Left ventricle myocardium inferior (tissue), 1 donor: ENCODE measurements at regions not wholly inside any gene's neighbourhood (a gene's known extent, or its start where the extent isn't known, plus 50 kb on each side); places are given as distances from the start of the nearest gene placed in this dataset.
A peak's percentile ranks its signal among the peaks of the same experiment; 100 is the strongest.

Source experiments
- DNase-seq: peaks from one replicate; pipeline ENCODE4 v3.0.0-alpha.2; 2020
- H3K27ac ChIP-seq: fragments of 200-600 bp; replicated peaks from 2 replicates; pipeline ENCODE4 v1.8.0; 2021
- H3K27me3 ChIP-seq: fragments of 200-600 bp; 2 replicates; pipeline ENCODE4 v1.8.0; 2021; ENCODE audit warnings: low read depth
- H3K36me3 ChIP-seq: fragments of 200-600 bp; 2 replicates; pipeline ENCODE4 v1.8.0; 2021
- H3K4me1 ChIP-seq: fragments of 200-600 bp; 2 replicates; pipeline ENCODE4 v1.8.0; 2021
- H3K4me3 ChIP-seq: fragments of 200-600 bp; 2 replicates; pipeline ENCODE4 v1.8.0; 2021; ENCODE audit warnings: mild to moderate bottlenecking, moderate library complexity
- H3K9me3 ChIP-seq: fragments of 200-600 bp; replicated peaks from 2 replicates; pipeline ENCODE4 v1.8.0; 2021
- CTCF ChIP-seq: fragments of 200-600 bp; IDR thresholded peaks from 2 replicates; pipeline ENCODE4 v1.8.0; 2021; ENCODE audit warnings: antibody characterized with exemption, mild to moderate bottlenecking, borderline replicate concordance
- intact Hi-C: fragments of 100-400 bp; cut with micrococcal nuclease; formaldehyde crosslinking; loops from one replicate; pipeline ENCODE4 v1.11.0; 2022
- donor health status: DM: no; HTN: yes; CAD: no; lungs with severe emphysema.

- H3K27me3 ChIP-seq = no peaks in the 10 kb centered on the region
- H3K36me3 ChIP-seq = no peaks in the 10 kb centered on the region
- H3K4me3 ChIP-seq = no peak overlapping the region
- H3K27ac ChIP-seq = peak overlapping the region; percentile 63
- H3K9me3 ChIP-seq = no peaks in the 10 kb centered on the region
- DNase-seq = peak; percentile 77
- no peak for TF ChIP-seq CTCF
- intact Hi-C loops = no loop called here
- H3K4me1 ChIP-seq = peaks cover 32% of the 10 kb centered on the region
Measured at GRCh38 chr10:29877793-29878491, 181.4 kb downstream of the JCAD start.

- intact Hi-C loops = no loop called here
- H3K27ac ChIP-seq = peak overlapping the region; percentile 25
- TF ChIP-seq CTCF = no peak
- no peak for DNase-seq
- no peaks in the 10 kb centered on the region for H3K9me3 ChIP-seq
- H3K4me3 ChIP-seq = no peak overlapping the region
- H3K4me1 ChIP-seq = peaks cover 32% of the 10 kb centered on the region
- H3K36me3 ChIP-seq = no peaks in the 10 kb centered on the region
- H3K27me3 ChIP-seq = no peaks in the 10 kb centered on the region
Measured at GRCh38 chr10:29876008-29876555, 183.3 kb downstream of the JCAD start.

GRCh38 chr10:29874606-29875269 lies 184.6 kb downstream of the JCAD start:
- TF ChIP-seq CTCF = no peak
- Histone ChIP-seq H3K4me3 (no peak overlapping the region), H3K4me1 (peaks cover 32% of the 10 kb centered on the region), H3K27me3 (no peaks in the 10 kb centered on the region), H3K27ac (peak overlapping the region; percentile 25), H3K36me3 (no peaks in the 10 kb centered on the region), H3K9me3 (no peaks in the 10 kb centered on the region)
- intact Hi-C loops = no loop called here
- no peak for DNase-seq

- Histone ChIP-seq H3K4me3 (no peak overlapping the region), H3K27ac (no peak overlapping the region), H3K9me3 (no peaks in the 10 kb centered on the region), H3K4me1 (peaks cover 32% of the 10 kb centered on the region), H3K36me3 (no peaks in the 10 kb centered on the region), H3K27me3 (no peaks in the 10 kb centered on the region)
- DNase-seq = no peak
- intact Hi-C loops = no loop called here
- no peak for TF ChIP-seq CTCF
Measured at GRCh38 chr10:29873941-29874484, 185.4 kb downstream of the JCAD start.

GRCh38 chr10:29870522-29871044 lies 188.8 kb downstream of the JCAD start:
- Histone ChIP-seq H3K4me3 (no peak overlapping the region), H3K36me3 (no peaks in the 10 kb centered on the region), H3K27ac (no peak overlapping the region), H3K27me3 (no peaks in the 10 kb centered on the region), H3K9me3 (no peaks in the 10 kb centered on the region), H3K4me1 (peaks cover 11% of the 10 kb centered on the region)
- TF ChIP-seq CTCF = no peak
- intact Hi-C loops = no loop called here
- DNase-seq = no peak
